WTC11 (cell line): ENCODE measurements at regions not wholly inside any gene's neighbourhood (a gene's known extent, or its start where the extent isn't known, plus 50 kb on each side); places are given as distances from the start of the nearest gene placed in this dataset.
A peak's percentile ranks its signal among the peaks of the same experiment; 100 is the strongest.

Source experiments
- ATAC-seq: fragments of 200-7000 bp; cut with Tn5 transposase; 2 replicates; pipeline ENCODE4 v1.10.0; 2021; ENCODE audit warnings: mild to moderate bottlenecking, moderate library complexity
- CTCF ChIA-PET: fragments of 300-600 bp; sonication (Branson Sonifier 250); formaldehyde crosslinking; loops from one replicate; lab custom pipeline; 2021; ENCODE audit warnings: antibody characterized with exemption; lab: Charles Lee
- POLR2A ChIA-PET: fragments of 350-600 bp; sonication (Branson Sonifier 250); formaldehyde crosslinking; loops from one replicate; lab custom pipeline; 2021; ENCODE audit warnings: antibody characterized with exemption; lab: Charles Lee
- DNase-seq: peaks from one replicate; pipeline ENCODE4 v3.0.0; 2021; ENCODE audit warnings: low spot score
- H3K27ac Mint-ChIP-seq: 2 replicates; pipeline ENCODE4 v1.8.0; 2021; ENCODE audit warnings: mixed read lengths
- H3K27me3 Mint-ChIP-seq: 2 replicates; pipeline ENCODE4 v1.8.0; 2021; ENCODE audit warnings: low read depth, mild to moderate bottlenecking, moderate library complexity, mixed read lengths
- H3K36me3 Mint-ChIP-seq: 2 replicates; pipeline ENCODE4 v1.8.0; 2021; ENCODE audit warnings: mixed read lengths
- H3K4me1 Mint-ChIP-seq: 2 replicates; pipeline ENCODE4 v1.8.0; 2022; ENCODE audit warnings: mixed read lengths
- H3K4me3 Mint-ChIP-seq: 2 replicates; pipeline ENCODE4 v1.8.0; 2021; ENCODE audit warnings: mild to moderate bottlenecking, moderate library complexity, mixed read lengths
- H3K9me3 Mint-ChIP-seq: 2 replicates; pipeline ENCODE4 v1.8.0; 2021; ENCODE audit warnings: mixed read lengths
- CREM ChIP-seq: sonication (generic); formaldehyde crosslinking; IDR thresholded peaks from 2 replicates; pipeline ENCODE4 v1.8.1; 2022; ENCODE audit warnings: mild to moderate bottlenecking, missing genetic modification reagents, moderate library complexity
- ELF4 ChIP-seq: sonication (generic); formaldehyde crosslinking; IDR thresholded peaks from 2 replicates; pipeline ENCODE4 v1.8.1; 2022; ENCODE audit warnings: low read depth, mild to moderate bottlenecking, moderate library complexity, missing genetic modification reagents
- ETV6 ChIP-seq: sonication (generic); formaldehyde crosslinking; IDR thresholded peaks from 2 replicates; pipeline ENCODE4 v1.8.1; 2022; ENCODE audit warnings: mild to moderate bottlenecking, missing genetic modification reagents
- FOXK1 ChIP-seq: sonication (generic); formaldehyde crosslinking; IDR thresholded peaks from 2 replicates; pipeline ENCODE4 v1.8.0; 2022; ENCODE audit warnings: mild to moderate bottlenecking, moderate library complexity, missing genetic modification reagents
- GABPB1 ChIP-seq: sonication (generic); formaldehyde crosslinking; IDR thresholded peaks from 2 replicates; pipeline ENCODE4 v1.8.1; 2023; ENCODE audit warnings: mild to moderate bottlenecking, missing genetic modification reagents
- GRHL2 ChIP-seq: fragments of 250-450 bp; sonication (Bioruptor Pico); IDR thresholded peaks from 2 replicates; pipeline ENCODE4 v1.8.0; 2022; ENCODE audit warnings: mild to moderate bottlenecking, moderate library complexity; ENCODE audit not compliant: insufficient replicate concordance, severe bottlenecking
- JUN ChIP-seq: sonication (generic); formaldehyde crosslinking; IDR thresholded peaks from 2 replicates; pipeline ENCODE4 v1.8.0; 2023; ENCODE audit warnings: mild to moderate bottlenecking, missing genetic modification reagents
- MXD4 ChIP-seq: fragments of 250-450 bp; sonication (Bioruptor Pico); IDR thresholded peaks from 2 replicates; pipeline ENCODE4 v1.8.0; 2021; ENCODE audit warnings: mild to moderate bottlenecking, moderate library complexity, borderline replicate concordance
- NFATC4 ChIP-seq: fragments of 250-450 bp; sonication (Bioruptor Pico); IDR thresholded peaks from 2 replicates; pipeline ENCODE4 v1.9.0; 2021; ENCODE audit warnings: mild to moderate bottlenecking
- NFYB ChIP-seq: sonication (generic); formaldehyde crosslinking; conservative IDR thresholded peaks from 2 replicates; pipeline ENCODE4 v1.8.0; 2022; ENCODE audit warnings: low read depth, missing genetic modification reagents
- NR3C1 ChIP-seq: sonication (generic); formaldehyde crosslinking; conservative IDR thresholded peaks from 2 replicates; pipeline ENCODE4 v1.8.1; 2023; ENCODE audit warnings: low read depth, mild to moderate bottlenecking, missing genetic modification reagents
- OVOL2 ChIP-seq: fragments of 250-450 bp; sonication (Bioruptor Pico); IDR thresholded peaks from 2 replicates; pipeline ENCODE4 v1.9.0; 2021; ENCODE audit warnings: mild to moderate bottlenecking, borderline replicate concordance
- RELA ChIP-seq: sonication (generic); formaldehyde crosslinking; IDR thresholded peaks from 2 replicates; pipeline ENCODE4 v1.8.1; 2022; ENCODE audit warnings: missing genetic modification reagents, mild to moderate bottlenecking, borderline replicate concordance
- RORB ChIP-seq: fragments of 250-450 bp; sonication (Bioruptor Pico); IDR thresholded peaks from 2 replicates; pipeline ENCODE4 v1.9.0; 2021; ENCODE audit warnings: mild to moderate bottlenecking
- SMAD3 ChIP-seq: sonication (generic); formaldehyde crosslinking; IDR thresholded peaks from 2 replicates; pipeline ENCODE4 v1.8.0; 2022; ENCODE audit warnings: missing genetic modification reagents, mild to moderate bottlenecking, borderline replicate concordance
- SP1 ChIP-seq: sonication (generic); formaldehyde crosslinking; conservative IDR thresholded peaks from 2 replicates; pipeline ENCODE4 v1.8.1; 2022; ENCODE audit warnings: missing genetic modification reagents
- TCF7 ChIP-seq: sonication (generic); formaldehyde crosslinking; IDR thresholded peaks from 2 replicates; pipeline ENCODE4 v1.8.0; 2022; ENCODE audit warnings: mild to moderate bottlenecking, low read depth, missing genetic modification reagents, moderate library complexity
- TEAD4 ChIP-seq: sonication (generic); formaldehyde crosslinking; IDR thresholded peaks from 2 replicates; pipeline ENCODE4 v1.8.0; 2022; ENCODE audit warnings: mild to moderate bottlenecking, missing genetic modification reagents
- ZNF121 ChIP-seq: sonication (generic); formaldehyde crosslinking; IDR thresholded peaks from 2 replicates; pipeline ENCODE4 v1.8.0; 2023; ENCODE audit warnings: missing genetic modification reagents
- ZNF263 ChIP-seq: sonication (generic); formaldehyde crosslinking; IDR thresholded peaks from 2 replicates; pipeline ENCODE4 v1.8.1; 2022; ENCODE audit warnings: low read depth, mild to moderate bottlenecking, moderate library complexity, missing genetic modification reagents
- ZNF423 ChIP-seq: fragments of 250-450 bp; sonication (Bioruptor Pico); IDR thresholded peaks from 2 replicates; pipeline ENCODE4 v2.1.2; 2022; ENCODE audit warnings: mild to moderate bottlenecking, moderate library complexity
- ZNF671 ChIP-seq: fragments of 250-450 bp; sonication (Bioruptor Pico); IDR thresholded peaks from 2 replicates; pipeline ENCODE4 v1.8.0; 2021; ENCODE audit warnings: mild to moderate bottlenecking
- TF ChIP-seq, protein P1 (sequence below): fragments of 250-450 bp; sonication (Bioruptor Pico); conservative IDR thresholded peaks from 2 replicates; pipeline ENCODE4 v1.9.0; 2021; ENCODE audit warnings: mild to moderate bottlenecking
- TF ChIP-seq, protein P2 (sequence below): sonication (generic); formaldehyde crosslinking; IDR thresholded peaks from 2 replicates; pipeline ENCODE4 v1.8.1; 2023; ENCODE audit warnings: mild to moderate bottlenecking, missing genetic modification reagents, moderate library complexity
- TF ChIP-seq, protein P3 (sequence below): sonication (generic); formaldehyde crosslinking; IDR thresholded peaks from 2 replicates; pipeline ENCODE4 v1.8.1; 2023; ENCODE audit warnings: mild to moderate bottlenecking, moderate library complexity, missing genetic modification reagents
- TF ChIP-seq, protein P4 (sequence below): sonication (generic); formaldehyde crosslinking; IDR thresholded peaks from 2 replicates; pipeline ENCODE4 v1.8.1; 2022; ENCODE audit warnings: low read depth, mild to moderate bottlenecking, moderate library complexity, missing genetic modification reagents, borderline replicate concordance

DNA sequence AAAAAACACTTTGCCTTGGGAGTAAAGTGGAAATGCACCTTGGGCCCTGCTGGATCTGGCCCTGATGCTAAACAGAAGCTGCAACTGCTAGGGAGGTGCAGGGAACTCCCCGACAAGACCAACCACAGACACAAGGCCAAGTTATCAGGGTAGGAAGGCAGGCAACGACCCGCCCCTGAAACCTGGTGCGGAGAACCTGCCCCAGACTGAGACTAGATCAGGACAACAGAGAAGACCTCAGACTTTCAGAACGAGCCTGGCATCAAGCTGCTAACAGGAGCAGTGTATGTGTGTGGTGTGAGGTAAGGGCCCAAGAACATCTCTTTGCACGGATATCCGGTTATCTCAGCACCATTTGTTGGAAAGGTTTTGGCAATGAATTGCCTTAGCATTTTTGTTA is 233.7 kb upstream of the RTL1 start (continued):
- TF ChIP-seq, protein P1, sequence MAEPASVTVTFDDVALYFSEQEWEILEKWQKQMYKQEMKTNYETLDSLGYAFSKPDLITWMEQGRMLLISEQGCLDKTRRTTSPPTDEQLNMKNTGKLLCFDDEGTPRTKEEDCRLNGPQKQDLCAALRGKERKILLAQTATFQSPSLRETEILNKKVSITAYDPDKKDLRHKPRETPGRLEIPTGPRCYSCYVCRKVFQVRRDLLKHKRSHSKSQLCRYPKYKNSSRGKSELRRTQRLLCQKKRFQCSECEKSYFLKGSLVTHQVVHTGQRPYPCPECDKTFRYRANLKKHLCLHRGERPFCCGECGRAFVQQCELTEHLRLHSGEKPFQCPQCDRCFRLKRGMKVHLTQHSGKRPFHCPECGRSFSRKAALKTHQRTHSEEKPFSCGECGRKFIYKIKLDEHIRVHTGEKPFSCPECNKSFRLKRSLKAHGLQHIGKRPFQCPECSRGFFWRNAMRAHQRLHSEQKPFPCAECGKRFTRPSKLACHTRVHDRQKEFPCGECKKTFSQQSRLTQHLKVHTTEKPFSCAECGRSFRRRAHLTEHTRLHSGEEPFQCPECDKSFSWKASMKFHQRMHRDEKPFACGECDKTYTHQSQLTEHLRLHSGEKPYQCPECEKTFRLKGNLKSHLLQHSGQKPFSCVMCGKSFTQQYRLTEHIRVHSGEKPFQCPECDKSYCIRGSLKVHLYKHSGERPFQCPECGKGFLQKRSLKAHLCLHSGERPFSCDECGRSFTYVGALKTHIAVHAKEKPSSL (CRISPR knock-in tag) = no peak
- TF ChIP-seq ZNF121 (CRISPR knock-in tag) = no peak
- no peak for TF ChIP-seq ETV6
- no peak for TF ChIP-seq ZNF671 (CRISPR knock-in tag)
- TF ChIP-seq RELA = no peak
- TF ChIP-seq SMAD3 (CRISPR knock-in tag) = no peak
- TF ChIP-seq, protein P2, sequence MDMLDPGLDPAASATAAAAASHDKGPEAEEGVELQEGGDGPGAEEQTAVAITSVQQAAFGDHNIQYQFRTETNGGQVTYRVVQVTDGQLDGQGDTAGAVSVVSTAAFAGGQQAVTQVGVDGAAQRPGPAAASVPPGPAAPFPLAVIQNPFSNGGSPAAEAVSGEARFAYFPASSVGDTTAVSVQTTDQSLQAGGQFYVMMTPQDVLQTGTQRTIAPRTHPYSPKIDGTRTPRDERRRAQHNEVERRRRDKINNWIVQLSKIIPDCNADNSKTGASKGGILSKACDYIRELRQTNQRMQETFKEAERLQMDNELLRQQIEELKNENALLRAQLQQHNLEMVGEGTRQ (CRISPR knock-in tag) = no peak
- TF ChIP-seq, all 79 proteins: peak for 0

DNA sequence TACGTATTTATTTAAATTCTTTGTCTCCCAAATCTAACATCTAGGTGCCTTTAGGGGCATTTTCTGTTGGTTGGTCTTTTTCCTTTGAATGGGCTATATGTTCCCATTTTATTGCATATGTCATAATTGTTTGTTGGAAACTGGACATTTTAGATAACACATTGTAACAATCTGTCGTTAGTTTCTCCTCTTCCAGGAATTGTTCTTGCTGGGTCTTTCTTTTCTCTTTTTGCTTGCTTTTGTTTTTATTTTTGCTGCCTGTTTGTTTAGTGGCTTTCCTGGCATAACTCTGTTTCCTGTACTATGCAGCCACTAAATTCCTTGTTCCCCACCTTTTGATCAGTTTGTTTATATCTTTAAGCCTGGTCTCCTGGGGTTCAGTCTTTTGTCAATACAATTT is 244.3 kb upstream of the RTL1 start:
- Mint-ChIP-seq H3K27ac (no peak overlapping the region), H3K4me3 (no peak overlapping the region), H3K4me1 (peaks cover 28% of the 10 kb centered on the region), H3K36me3 (peaks cover 25% of the 10 kb centered on the region), H3K27me3 (no peaks in the 10 kb centered on the region), H3K9me3 (peaks cover 47% of the 10 kb centered on the region)
- CTCF ChIA-PET = interaction anchor here (0.5 kb wide), 1 partner anchor 62 kb away, joined by 3 read pairs; no protein-coding TSS in a partner anchor
- no peak for ATAC-seq
- TF ChIP-seq SP1 (CRISPR knock-in tag) = no peak
- no peak for TF ChIP-seq NFATC4 (CRISPR knock-in tag)
- no peak for TF ChIP-seq OVOL2
- POLR2A ChIA-PET = no interaction called here
- DNase-seq = no peak

DNA sequence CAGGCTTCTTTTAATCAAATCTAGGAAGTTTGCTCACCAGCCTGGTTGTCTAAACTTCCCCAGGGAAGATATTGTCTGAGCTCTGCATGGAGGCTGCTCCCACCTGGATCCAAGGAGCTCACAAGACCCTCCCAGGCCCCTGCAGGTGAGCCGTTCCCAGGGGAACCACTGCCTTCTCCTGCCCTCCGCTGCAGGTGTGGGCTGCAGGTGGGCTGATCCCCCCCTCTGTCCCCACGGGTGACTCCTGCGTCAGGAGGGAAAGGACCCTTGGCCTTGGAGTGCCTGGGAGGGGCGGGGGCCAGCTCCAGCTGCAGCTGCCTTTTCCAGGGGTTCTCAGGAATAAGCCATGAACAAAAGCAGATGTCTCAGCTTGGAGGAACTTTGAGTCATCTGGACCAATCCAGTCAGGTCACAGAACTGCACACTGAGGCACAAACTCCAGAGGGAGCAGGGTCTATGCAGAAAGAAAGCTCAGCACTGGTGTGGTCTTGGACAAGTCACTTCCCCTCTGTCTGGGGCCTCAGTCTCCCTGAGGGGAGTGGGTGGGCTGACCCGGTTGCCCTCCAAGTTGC is 246.6 kb upstream of the RTL1 start:
- ATAC-seq (no peak; the same call in 1 of the 2 replicates), DNase-seq (no peak)
- Mint-ChIP-seq H3K9me3 (peaks cover 34% of the 10 kb centered on the region), H3K36me3 (peaks cover 13% of the 10 kb centered on the region), H3K27me3 (peaks cover 4% of the 10 kb centered on the region; the same call in 1 of the 2 replicates), H3K4me3 (no peak overlapping the region), H3K4me1 (peaks cover 31% of the 10 kb centered on the region), H3K27ac (no peak overlapping the region)
- TF ChIP-seq ELF4 (CRISPR knock-in tag) (no peak), ZNF423 (CRISPR knock-in tag) (peak; percentile 78; the same call in 1 of the 2 replicates)
- TF ChIP-seq, protein P3, sequence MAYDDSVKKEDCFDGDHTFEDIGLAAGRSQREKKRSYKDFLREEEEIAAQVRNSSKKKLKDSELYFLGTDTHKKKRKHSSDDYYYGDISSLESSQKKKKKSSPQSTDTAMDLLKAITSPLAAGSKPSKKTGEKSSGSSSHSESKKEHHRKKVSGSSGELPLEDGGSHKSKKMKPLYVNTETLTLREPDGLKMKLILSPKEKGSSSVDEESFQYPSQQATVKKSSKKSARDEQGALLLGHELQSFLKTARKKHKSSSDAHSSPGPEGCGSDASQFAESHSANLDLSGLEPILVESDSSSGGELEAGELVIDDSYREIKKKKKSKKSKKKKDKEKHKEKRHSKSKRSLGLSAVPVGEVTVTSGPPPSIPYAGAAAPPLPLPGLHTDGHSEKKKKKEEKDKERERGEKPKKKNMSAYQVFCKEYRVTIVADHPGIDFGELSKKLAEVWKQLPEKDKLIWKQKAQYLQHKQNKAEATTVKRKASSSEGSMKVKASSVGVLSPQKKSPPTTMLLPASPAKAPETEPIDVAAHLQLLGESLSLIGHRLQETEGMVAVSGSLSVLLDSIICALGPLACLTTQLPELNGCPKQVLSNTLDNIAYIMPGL = no peak
- POLR2A ChIA-PET = no interaction called here
- CTCF ChIA-PET = interaction anchor here (0.6 kb wide), 1 partner anchor 200 kb away, joined by 4 read pairs; no protein-coding TSS in a partner anchor

DNA sequence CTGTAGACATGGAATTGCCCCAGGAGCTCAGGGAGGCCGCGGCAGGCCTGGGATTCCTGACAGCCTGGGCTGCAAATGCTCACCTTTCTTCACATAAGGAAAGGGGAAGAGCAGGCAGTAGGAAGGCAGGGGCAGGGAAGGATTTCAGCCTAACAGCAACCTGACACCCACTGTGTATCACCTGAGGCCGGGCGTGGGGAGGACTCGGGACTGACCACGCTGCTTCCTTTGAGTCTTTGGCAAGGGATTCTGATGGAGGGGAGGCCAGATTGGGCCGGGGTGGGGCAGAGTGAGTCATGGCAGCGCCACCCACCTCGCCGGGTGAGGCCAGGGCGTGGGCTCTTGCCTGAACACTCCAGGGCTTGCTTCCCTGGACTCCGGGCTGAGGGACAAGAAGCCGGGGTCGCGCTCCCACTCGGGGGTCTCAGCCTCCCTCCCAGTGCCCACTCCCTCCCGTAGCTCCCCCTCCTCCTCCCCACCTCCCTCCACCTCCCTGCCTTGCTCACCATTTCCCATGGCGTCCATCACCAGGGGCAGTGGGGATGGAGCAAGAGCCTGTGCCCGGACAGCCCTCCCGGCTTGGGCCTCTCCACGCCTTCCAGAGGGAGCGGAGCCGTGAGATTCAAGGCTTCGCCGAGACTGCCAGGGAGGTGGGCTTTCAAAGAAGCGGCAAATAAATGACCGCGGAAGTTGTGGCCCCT is 247.9 kb upstream of the RTL1 start:
- ATAC-seq (peak; percentile 72), DNase-seq (no peak)
- POLR2A ChIA-PET = no interaction called here
- Mint-ChIP-seq H3K9me3 (peaks cover 33% of the 10 kb centered on the region), H3K27ac (0 out of 2 replicates have a peak overlapping the region, but pooled peaks have one; percentile 25), H3K4me1 (peaks cover 31% of the 10 kb centered on the region), H3K36me3 (0 out of 2 replicates have a peak, but pooled peaks cover 7% of the 10 kb centered on the region), H3K27me3 (peaks cover 4% of the 10 kb centered on the region; the same call in 1 of the 2 replicates), H3K4me3 (peak overlapping the region; percentile 3; the same call in 1 of the 2 replicates)
- CTCF ChIA-PET = interaction anchor here (0.6 kb wide), 1 partner anchor 467 kb away, joined by 4 read pairs; no protein-coding TSS in a partner anchor
- TF ChIP-seq MXD4 = no peak
- no peak for TF ChIP-seq ZNF263 (CRISPR knock-in tag)
- TF ChIP-seq FOXK1 (CRISPR knock-in tag) = no peak
- TF ChIP-seq GABPB1 (CRISPR knock-in tag) = no peak
- no peak for TF ChIP-seq NR3C1 (CRISPR knock-in tag)
- TF ChIP-seq GRHL2 (CRISPR knock-in tag) = no peak
- no peak for TF ChIP-seq TEAD4
- TF ChIP-seq NFYB (CRISPR knock-in tag) = no peak
- no peak for TF ChIP-seq TCF7 (CRISPR knock-in tag)
- no peak for TF ChIP-seq RORB (CRISPR knock-in tag)
- TF ChIP-seq JUN (CRISPR knock-in tag) = no peak
- TF ChIP-seq, protein P4, sequence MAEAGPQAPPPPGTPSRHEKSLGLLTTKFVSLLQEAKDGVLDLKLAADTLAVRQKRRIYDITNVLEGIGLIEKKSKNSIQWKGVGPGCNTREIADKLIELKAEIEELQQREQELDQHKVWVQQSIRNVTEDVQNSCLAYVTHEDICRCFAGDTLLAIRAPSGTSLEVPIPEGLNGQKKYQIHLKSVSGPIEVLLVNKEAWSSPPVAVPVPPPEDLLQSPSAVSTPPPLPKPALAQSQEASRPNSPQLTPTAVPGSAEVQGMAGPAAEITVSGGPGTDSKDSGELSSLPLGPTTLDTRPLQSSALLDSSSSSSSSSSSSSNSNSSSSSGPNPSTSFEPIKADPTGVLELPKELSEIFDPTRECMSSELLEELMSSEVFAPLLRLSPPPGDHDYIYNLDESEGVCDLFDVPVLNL (CRISPR knock-in tag) = no peak
- no peak for TF ChIP-seq CREM (CRISPR knock-in tag)
